Sciatic nerve (tissue), 2 donors: ENCODE measurements at regions not wholly inside any gene's neighbourhood (a gene's known extent, or its start where the extent isn't known, plus 50 kb on each side); places are given as distances from the start of the nearest gene placed in this dataset.

Experiments
- ATAC-seq: fragments of 200-7000 bp; cut with Tn5 transposase; one replicate; pipeline ENCODE4 v1.9.1; 2020; ENCODE audit warnings: mild to moderate bottlenecking, moderate library complexity
- DNase-seq: peaks from one replicate; pipeline ENCODE4 v3.0.0-alpha.2; 2020; ENCODE audit warnings: low spot score
- intact Hi-C: fragments of 100-400 bp; cut with DNase I; formaldehyde crosslinking; loops from one replicate; pipeline ENCODE4 v1.14.2; 2022
- donor health status: DM: no; HTN: no; CAD: no.
- donor health status: DM: no; HTN: no; CAD: no.

GRCh38 chr6:88367248-88367647 is 201.1 kb upstream of the CNR1 start:
- ATAC-seq = no peak
- no peak for DNase-seq
- intact Hi-C loops = no loop called here

GRCh38 chr6:88366672-88367071 is 200.5 kb upstream of the CNR1 start:
- intact Hi-C loops = no loop called here
- ATAC-seq (no peak), DNase-seq (no peak)

DNA sequence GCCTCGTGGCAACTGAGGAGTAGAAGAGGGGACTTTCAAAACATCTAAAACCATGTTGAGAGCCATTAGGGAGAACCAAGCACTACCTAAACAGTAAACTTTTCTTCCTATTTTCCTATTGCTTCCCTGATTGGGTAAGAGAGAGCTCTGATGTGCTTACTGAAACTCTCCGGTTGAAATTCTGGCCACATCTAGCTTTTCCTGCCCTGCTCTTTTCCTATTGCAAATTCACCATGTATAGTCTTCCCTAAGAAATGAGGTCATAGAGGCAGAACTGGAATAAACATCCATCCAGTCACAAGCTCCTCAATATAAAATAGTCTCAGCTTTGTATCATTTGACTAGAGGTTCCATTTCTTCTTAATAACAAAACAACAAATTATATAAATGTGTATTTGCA is 199.5 kb upstream of the CNR1 start:
- intact Hi-C loops = no loop called here
- ATAC-seq = no peak
- DNase-seq = no peak

- ATAC-seq (no peak), DNase-seq (no peak)
- intact Hi-C loops = no loop called here
These were observed 199.1 kb upstream of the CNR1 start for GRCh38 chr6:88365230-88365629.

- ATAC-seq (no peak), DNase-seq (no peak)
- intact Hi-C loops = no loop called here
These were observed 195.6 kb upstream of the CNR1 start for GRCh38 chr6:88361754-88362153.

DNA sequence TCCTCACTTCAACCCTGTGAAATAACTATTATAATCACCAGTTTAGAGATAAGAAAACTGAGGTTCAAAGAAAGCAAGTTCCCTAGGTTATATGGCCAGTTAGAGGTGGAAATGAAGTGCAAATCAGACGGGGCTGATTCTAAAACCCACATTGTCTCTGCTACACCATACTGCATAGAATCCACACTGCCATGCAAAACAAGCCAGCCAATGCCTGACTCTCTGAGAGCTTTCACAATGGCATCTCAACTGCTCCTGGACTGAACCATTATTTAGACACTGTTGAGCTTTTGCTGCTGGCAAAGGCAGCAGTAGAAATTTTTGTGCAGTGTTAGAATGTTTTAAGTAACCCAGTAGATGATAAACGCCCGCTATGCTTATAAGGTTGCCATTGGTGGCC is 195.2 kb upstream of the CNR1 start:
- intact Hi-C loops = no loop called here
- DNase-seq = no peak
- no peak for ATAC-seq

DNA sequence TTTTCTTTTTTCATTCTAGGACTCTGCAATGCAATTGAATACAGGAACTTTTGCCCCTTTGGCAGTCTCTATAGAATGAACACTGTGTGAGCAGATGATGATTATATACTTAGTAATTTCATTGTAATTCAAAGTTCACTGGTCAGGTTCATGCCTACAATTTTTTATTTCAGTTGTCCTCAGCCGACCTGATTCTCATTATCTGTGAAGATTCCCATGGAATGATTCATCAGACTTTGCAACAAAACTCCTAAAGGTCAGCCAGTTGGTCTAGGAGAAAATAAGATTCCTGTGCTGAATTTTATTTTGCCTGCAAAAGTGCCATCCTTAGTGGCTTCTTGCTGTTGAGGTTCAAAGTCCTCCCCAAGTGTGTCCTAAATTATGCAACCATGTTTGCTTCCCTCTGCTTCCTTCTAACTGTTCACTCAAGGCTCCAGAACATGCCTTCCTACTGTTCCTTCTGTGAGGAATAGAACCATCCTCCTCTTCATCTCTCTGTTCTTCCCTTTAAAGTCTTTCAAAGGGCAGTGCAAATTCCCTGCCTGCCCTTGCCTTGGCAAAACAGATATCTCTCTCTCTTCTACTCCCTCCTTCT is 194.2 kb upstream of the CNR1 start:
- DNase-seq = no peak
- ATAC-seq = no peak
- intact Hi-C loops = no loop called here

- no peak for ATAC-seq
- DNase-seq = no peak
- intact Hi-C loops = no loop called here
These were observed 193.5 kb upstream of the CNR1 start for GRCh38 chr6:88359530-88360202.

- intact Hi-C loops = no loop called here
- DNase-seq = no peak
- no peak for ATAC-seq
These were observed 192.7 kb upstream of the CNR1 start for GRCh38 chr6:88358846-88359245.

- intact Hi-C loops = no loop called here
- DNase-seq (no peak), ATAC-seq (no peak)
These were observed 183.4 kb upstream of the CNR1 start for GRCh38 chr6:88349511-88349910.

DNA sequence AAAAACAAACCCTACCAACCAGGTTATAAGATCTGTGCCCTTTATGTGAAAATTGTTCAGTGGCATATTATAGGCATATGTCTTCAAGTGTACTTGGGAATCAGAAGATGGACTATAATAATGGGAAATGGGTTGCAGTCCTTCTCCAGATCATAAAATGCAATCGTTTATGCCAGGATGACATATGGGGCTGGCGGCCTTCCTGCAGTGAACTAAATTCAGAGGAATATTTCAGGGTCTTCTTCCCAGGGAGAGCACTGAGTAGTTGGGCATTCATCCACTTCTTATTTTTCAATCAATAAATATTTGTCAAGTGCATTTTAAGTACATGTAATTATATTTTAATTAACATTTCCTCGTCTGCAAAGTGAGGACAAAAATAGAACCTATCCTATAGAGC is 176.2 kb upstream of the CNR1 start:
- DNase-seq = no peak
- intact Hi-C loops = no loop called here
- no peak for ATAC-seq

DNA sequence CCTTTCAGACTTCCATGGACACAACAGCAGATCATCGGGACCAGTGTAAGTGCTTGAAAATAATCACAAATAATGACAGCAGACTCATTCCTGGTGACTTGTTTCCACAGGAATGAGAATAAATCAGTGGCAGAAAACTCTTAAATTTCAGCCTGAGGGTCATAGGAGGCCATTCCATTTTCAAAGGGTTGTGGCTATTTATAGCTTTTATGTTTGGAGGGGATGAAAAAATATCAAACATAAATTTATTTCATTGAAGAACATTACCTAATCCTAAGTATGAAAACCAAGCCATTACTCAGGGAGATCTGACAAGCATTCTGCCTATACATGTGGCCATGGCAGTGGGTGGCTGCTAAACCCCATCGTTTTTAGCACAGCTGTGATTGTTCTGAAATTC is 173.6 kb upstream of the CNR1 start:
- DNase-seq (no peak), ATAC-seq (no peak)
- intact Hi-C loops = no loop called here

DNA sequence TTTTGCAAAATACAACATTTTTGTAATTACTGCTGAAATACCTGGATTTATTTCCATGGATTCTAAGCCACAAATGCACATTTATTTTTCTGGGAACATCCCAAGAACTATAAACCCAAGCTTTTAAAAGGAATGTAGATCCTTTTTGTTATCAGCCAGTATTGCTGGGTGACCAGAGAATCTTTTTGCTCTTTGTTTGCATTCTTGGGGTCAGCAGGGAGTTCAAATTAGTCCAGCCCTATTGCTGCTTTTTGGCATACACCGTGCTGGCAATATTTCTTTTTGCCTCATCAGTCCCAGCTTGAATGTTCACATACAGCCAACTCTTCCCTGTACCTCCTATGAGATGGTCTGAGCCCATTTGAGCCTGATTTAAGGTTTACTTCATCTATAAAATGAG is 155.2 kb upstream of the CNR1 start:
- DNase-seq (no peak), ATAC-seq (no peak)
- intact Hi-C loops = no loop called here

DNA sequence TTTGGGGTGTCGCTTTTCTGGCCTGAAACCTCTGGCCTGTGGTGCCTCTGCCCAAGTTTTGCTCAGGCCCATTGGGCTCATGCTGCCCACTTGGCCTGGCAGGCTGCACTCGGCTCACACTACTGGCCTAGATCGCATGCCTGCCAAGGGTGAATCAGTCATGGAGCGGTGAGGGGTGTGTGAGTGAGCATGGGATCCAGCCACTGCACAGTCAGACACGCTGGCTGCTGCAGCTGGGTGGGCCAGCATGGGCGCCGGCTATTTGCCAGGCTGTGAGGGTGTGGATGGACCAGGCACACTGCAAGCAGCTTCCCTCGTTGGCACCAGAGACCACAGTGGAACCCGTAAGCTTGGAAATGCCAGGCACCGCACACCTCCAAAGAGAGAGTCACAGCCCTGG is 145.4 kb upstream of the CNR1 start:
- DNase-seq = no peak
- intact Hi-C loops = no loop called here
- no peak for ATAC-seq

DNA sequence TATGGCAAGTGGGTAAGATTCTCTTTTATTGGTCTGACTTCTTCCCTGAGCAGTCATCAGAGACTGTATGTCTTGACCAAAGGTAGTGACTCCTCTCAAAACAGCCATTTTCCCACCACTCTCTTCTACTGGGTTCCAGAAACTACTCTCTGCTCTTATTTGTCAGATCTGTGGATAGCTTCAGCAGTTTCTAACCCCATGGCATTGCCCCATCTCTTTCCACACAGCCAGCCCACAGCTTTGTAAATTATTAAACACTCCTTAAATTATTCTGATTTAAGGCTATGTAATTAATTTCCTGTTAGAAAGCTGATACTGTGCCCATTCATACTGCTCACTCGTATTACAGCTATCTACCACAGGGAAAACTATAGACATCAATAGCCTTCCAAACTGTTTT is 138.4 kb upstream of the CNR1 start:
- ATAC-seq (no peak), DNase-seq (no peak)
- intact Hi-C loops = no loop called here

- no peak for ATAC-seq
- no peak for DNase-seq
- intact Hi-C loops = no loop called here
These were observed 136.7 kb upstream of the CNR1 start for GRCh38 chr6:88302769-88303225.

- no peak for DNase-seq
- intact Hi-C loops = no loop called here
- no peak for ATAC-seq
These were observed 136.0 kb upstream of the CNR1 start for GRCh38 chr6:88301888-88302768.

DNA sequence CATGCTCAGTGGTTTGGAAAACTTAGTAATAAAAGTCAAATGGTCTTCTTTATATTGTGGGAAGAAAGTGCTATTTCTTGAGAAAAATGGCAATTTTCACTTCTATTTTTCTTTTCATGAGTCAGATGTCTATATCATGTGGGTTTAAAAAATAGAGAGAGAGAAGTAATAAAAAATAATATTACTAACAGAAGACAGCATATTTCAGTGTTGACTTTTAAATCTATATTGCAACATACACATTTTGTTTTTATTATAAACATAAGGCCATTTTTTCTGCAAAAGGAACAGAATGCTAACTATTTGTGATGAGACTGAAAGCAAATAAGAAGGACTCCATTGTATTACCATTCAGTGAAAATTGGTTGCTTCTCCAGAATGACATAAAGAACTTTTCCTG is 135.1 kb upstream of the CNR1 start:
- DNase-seq = no peak
- ATAC-seq = no peak
- intact Hi-C loops = no loop called here

DNA sequence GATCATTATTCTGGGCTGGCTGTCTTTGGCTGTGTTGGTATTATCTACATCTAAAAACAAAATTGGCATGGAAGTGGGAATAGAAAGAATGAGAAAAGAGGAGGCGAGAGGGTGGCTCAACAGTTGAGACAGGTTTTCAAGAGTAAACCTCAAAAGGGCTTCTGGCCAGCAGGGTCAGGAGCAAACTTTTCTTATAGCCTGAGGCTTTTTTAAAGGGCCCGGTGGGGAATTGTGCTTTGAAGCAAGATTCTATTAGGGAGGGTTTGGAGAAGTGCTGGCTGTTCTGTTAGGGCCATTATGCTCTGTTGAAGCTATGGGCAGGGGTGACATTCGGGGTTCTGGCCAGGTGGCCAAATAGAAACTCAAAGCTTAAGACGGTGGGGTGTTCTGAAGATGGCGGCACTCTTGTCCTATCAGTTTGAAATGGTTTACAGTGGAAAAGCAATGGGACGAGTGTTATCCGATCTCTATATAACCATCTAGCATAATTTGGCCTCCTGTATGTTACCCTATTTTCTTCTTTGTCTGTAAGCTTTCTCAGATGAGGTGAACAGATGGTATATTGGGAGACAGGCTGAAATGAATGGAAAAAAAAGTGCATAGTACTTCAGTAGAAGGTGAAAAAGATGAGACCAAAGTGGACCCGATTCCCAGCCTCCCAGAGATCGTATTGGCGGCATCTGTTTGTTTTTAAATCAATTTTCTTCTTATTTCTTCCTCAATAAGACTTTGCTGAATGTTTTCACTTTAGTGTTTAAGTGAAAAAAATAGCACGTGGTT is 132.1 kb upstream of the CNR1 start:
- ATAC-seq = no peak
- intact Hi-C loops = no loop called here
- DNase-seq = no peak

DNA sequence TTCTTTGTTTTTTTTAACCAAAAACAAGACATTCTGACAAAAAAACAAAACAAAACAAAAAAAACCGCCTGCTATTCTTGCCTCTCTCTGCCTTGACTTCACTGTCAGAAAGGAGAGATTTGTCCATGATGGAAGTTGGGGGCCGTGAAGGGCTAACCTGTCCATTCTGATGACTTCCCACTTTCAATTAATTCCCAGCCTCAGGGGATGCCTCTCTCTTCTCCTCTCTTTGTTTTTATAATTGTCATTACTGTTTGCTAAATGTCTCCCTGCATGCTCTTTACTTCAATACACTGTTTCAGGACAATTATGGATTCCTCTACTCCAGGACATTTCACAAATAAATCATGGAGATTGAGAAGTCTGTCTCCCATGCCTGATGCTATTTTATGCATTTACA is 130.5 kb upstream of the CNR1 start:
- DNase-seq (no peak), ATAC-seq (no peak)
- intact Hi-C loops = no loop called here
